HCT116 (cell line): ENCODE measurements at regions not wholly inside any gene's neighbourhood (a gene's known extent, or its start where the extent isn't known, plus 50 kb on each side); places are given as distances from the start of the nearest gene placed in this dataset.

ENCODE experiments used
- ATAC-seq: fragments of 200-7000 bp; cut with Tn5 transposase; 2 replicates; pipeline ENCODE4 v1.9.1; 2020; ENCODE audit warnings: mild to moderate bottlenecking, moderate library complexity
- BruUV-seq: library from RNA; stranded (reverse); fragments of 400-500 nt; replicated peaks from 2 replicates; lab custom pipeline; 2021; lab: Mats Ljungman, UMichigan
- CTCF ChIA-PET: fragments of 300-600 bp; sonication (Branson Sonifier 250); formaldehyde crosslinking; loops from one replicate; lab custom pipeline; 2021; ENCODE audit warnings: antibody characterized with exemption; lab: Charles Lee
- POLR2A ChIA-PET: fragments of 300-600, 350-600 bp; sonication (Branson Sonifier 250); formaldehyde crosslinking; loops from one replicate; lab custom pipeline; 2021; ENCODE audit warnings: antibody characterized with exemption; lab: Charles Lee
- RAD21 ChIA-PET, 2 experiments: fragments of 300-600 bp; sonication (Branson Sonifier 250); formaldehyde crosslinking; loops; one replicate each; lab custom pipeline; 2023; ENCODE audit warnings: low total read pairs in 2 of 2; ENCODE audit not compliant: uncharacterized antibody in 2 of 2, unreplicated experiment in 2 of 2, low non-redundant PET in 1 of 2; lab: Charles Lee
- DNase-seq: peaks from one replicate; pipeline ENCODE4 v3.0.0-alpha.2; 2010; ENCODE audit warnings: low read depth, low spot score
- H2AFZ ChIP-seq: fragments of 200-600 bp; shearing (Covaris generic), sonication (generic); 2 replicates; pipeline ENCODE4 v1.6.1; 2017; ENCODE audit warnings: low read depth, mixed run types, mixed read lengths, antibody characterized with exemption, low read length; ENCODE audit not compliant: poor library complexity, severe bottlenecking
- H3K27ac ChIP-seq: 2 replicates; pipeline ENCODE4 v1.5.1; 2012; ENCODE audit warnings: low read depth, low read length
- H3K27me3 ChIP-seq: fragments of 200-600 bp; sonication (generic); 2 replicates; pipeline ENCODE4 v1.6.1; 2016; ENCODE audit warnings: mixed run types, low read length, mixed read lengths; ENCODE audit not compliant: insufficient read depth
- H3K36me3 ChIP-seq, 2 experiments: fragments of 200-500 bp in 1 of 2; fragments of 200-600 bp in 1 of 2; sonication (Bioruptor generic) in 1 of 2; sonication (generic) in 1 of 2; 2 replicates each; pipeline versions ENCODE4 v1.5.1 to v1.6.1; 2014 to 2016; ENCODE audit warnings: low read length in 2 of 2, inconsistent platforms in 1 of 2, mixed read lengths in 1 of 2, mixed run types in 1 of 2; ENCODE audit not compliant: insufficient read depth in 2 of 2, control insufficient read depth in 1 of 2
- H3K4me1 ChIP-seq, 2 experiments: fragments of 200-600 bp in 1 of 2; sonication (generic) in 1 of 2; 2 replicates each; pipeline versions ENCODE4 v1.5.1 to v1.6.1; 2012 to 2017; ENCODE audit warnings: low read length in 2 of 2, inconsistent platforms in 1 of 2, mild to moderate bottlenecking in 1 of 2, mixed read lengths in 1 of 2, mixed run types in 1 of 2, moderate library complexity in 1 of 2; ENCODE audit not compliant: insufficient read depth in 2 of 2, control insufficient read depth in 1 of 2
- H3K4me2 ChIP-seq: fragments of 200-600 bp; sonication (generic); 2 replicates; pipeline ENCODE4 v1.6.1; 2017; ENCODE audit warnings: mixed run types, low read length, mixed read lengths
- H3K4me3 ChIP-seq, 2 experiments: fragments of 200-600 bp in 1 of 2; sonication (generic) in 1 of 2; replicated peaks in 1 of 2; 2 replicates each; pipeline ENCODE4 v1.5.1; 2011 to 2016; ENCODE audit warnings: low read length in 2 of 2, control low read depth in 1 of 2, low read depth in 1 of 2, mild to moderate bottlenecking in 1 of 2, mixed read lengths in 1 of 2, mixed run types in 1 of 2
- H3K79me2 ChIP-seq: fragments of 200-600 bp; sonication (generic); 2 replicates; pipeline ENCODE4 v1.6.1; 2017; ENCODE audit warnings: mild to moderate bottlenecking, mixed run types, low read length, moderate library complexity, mixed read lengths; ENCODE audit not compliant: insufficient read depth
- H3K9ac ChIP-seq: fragments of 200-600 bp; sonication (generic); 2 replicates; pipeline ENCODE4 v1.6.1; 2016; ENCODE audit warnings: low read length, mixed read lengths
- H3K9me2 ChIP-seq: fragments of 200-600 bp; sonication (generic), shearing (Covaris generic); 2 replicates; pipeline ENCODE4 v1.6.1; 2017; ENCODE audit warnings: mixed run types, mild to moderate bottlenecking, moderate library complexity; ENCODE audit not compliant: insufficient read depth
- H3K9me3 ChIP-seq, 2 experiments: fragments of 200-500 bp in 1 of 2; fragments of 200-600 bp in 1 of 2; sonication (Bioruptor generic) in 1 of 2; sonication (generic) in 1 of 2; 2 replicates each; pipeline ENCODE4 v1.6.1; 2014 to 2017; ENCODE audit warnings: low read length in 2 of 2, mixed read lengths in 2 of 2, inconsistent platforms in 1 of 2, low read depth in 1 of 2, mild to moderate bottlenecking in 1 of 2, mixed run types in 1 of 2, moderate library complexity in 1 of 2; ENCODE audit not compliant: control insufficient read depth in 1 of 2, insufficient read depth in 1 of 2
- H4K20me1 ChIP-seq: fragments of 200-600 bp; sonication (generic), shearing (Covaris generic); 2 replicates; pipeline ENCODE4 v1.6.1; 2017; ENCODE audit warnings: mixed run types, mild to moderate bottlenecking, moderate library complexity; ENCODE audit not compliant: insufficient read depth
- ATF3 ChIP-seq: IDR thresholded peaks from 2 replicates; pipeline ENCODE4 v1.6.1; 2012
- CBX3 ChIP-seq: IDR thresholded peaks from 2 replicates; pipeline ENCODE4 v1.6.1; 2012; ENCODE audit warnings: low read depth
- CEBPB ChIP-seq: IDR thresholded peaks from 2 replicates; pipeline ENCODE4 v1.6.1; 2012; ENCODE audit warnings: low read depth
- EGR1 ChIP-seq: IDR thresholded peaks from 2 replicates; pipeline ENCODE4 v1.6.1; 2012; ENCODE audit warnings: low read depth
- ELF1 ChIP-seq: IDR thresholded peaks from 2 replicates; pipeline ENCODE4 v1.6.1; 2012; ENCODE audit warnings: low read depth, borderline replicate concordance
- EZH2 ChIP-seq: fragments of 200-600 bp; sonication (generic); IDR thresholded peaks from 2 replicates; pipeline ENCODE4 v1.6.1; 2017; ENCODE audit warnings: antibody characterized with exemption, mixed run types
- EZH2phosphoT487 ChIP-seq: fragments of 200-600 bp; IDR thresholded peaks from 2 replicates; pipeline ENCODE4 v1.6.1; 2018; ENCODE audit warnings: antibody characterized with exemption, borderline replicate concordance
- JUND ChIP-seq: IDR thresholded peaks from 2 replicates; pipeline ENCODE4 v1.6.1; 2012
- MAX ChIP-seq: IDR thresholded peaks from 2 replicates; pipeline ENCODE4 v1.6.1; 2012
- POLR2A ChIP-seq: IDR thresholded peaks from 2 replicates; pipeline ENCODE4 v1.7.0; 2011; ENCODE audit warnings: borderline replicate concordance; ENCODE audit not compliant: insufficient read depth, insufficient read length; ENCODE audit errors: extremely low read depth
- POLR2AphosphoS5 ChIP-seq: IDR thresholded peaks from 2 replicates; pipeline ENCODE4 v1.6.1; 2011; ENCODE audit warnings: mild to moderate bottlenecking, low read depth, low read length, moderate library complexity
- RAD21 ChIP-seq: IDR thresholded peaks from 2 replicates; pipeline ENCODE4 v1.6.1; 2012; ENCODE audit warnings: low read depth, mild to moderate bottlenecking
- SIN3A ChIP-seq: IDR thresholded peaks from 2 replicates; pipeline ENCODE4 v1.6.1; 2012; ENCODE audit warnings: low read depth
- SP1 ChIP-seq: IDR thresholded peaks from 2 replicates; pipeline ENCODE4 v1.6.1; 2012; ENCODE audit warnings: low read depth
- SRF ChIP-seq: IDR thresholded peaks from 2 replicates; pipeline ENCODE4 v1.6.1; 2012; ENCODE audit warnings: low read depth
- TCF7L2 ChIP-seq: IDR thresholded peaks from 2 replicates; pipeline ENCODE4 v1.7.0; 2011; ENCODE audit warnings: borderline replicate concordance, inconsistent platforms; ENCODE audit not compliant: insufficient read depth, insufficient read length; ENCODE audit errors: extremely low read depth
- YY1 ChIP-seq: IDR thresholded peaks from 2 replicates; pipeline ENCODE4 v1.6.1; 2011; ENCODE audit warnings: low read length, low read depth, moderate library complexity, mild to moderate bottlenecking; ENCODE audit not compliant: insufficient replicate concordance; ENCODE audit errors: extremely low read depth
- ZFX ChIP-seq: fragments of 450-650 bp; IDR thresholded peaks from 2 replicates; pipeline ENCODE4 v1.6.1; 2017
- ZNF274 ChIP-seq: fragments of 200-500 bp; sonication (Bioruptor generic); IDR thresholded peaks from 2 replicates; pipeline ENCODE4 v1.6.1; 2014; ENCODE audit warnings: mild to moderate bottlenecking, low read depth, low read length, inconsistent platforms
- intact Hi-C: fragments of 100-400 bp; cut with micrococcal nuclease; formaldehyde crosslinking; loops from 2 replicates; pipeline ENCODE4 v1.10.0; 2022
- TF ChIP-seq, protein P1 (sequence below): IDR thresholded peaks from 2 replicates; pipeline ENCODE4 v1.6.1; 2011; ENCODE audit warnings: mild to moderate bottlenecking, low read length, moderate library complexity; ENCODE audit not compliant: insufficient replicate concordance; ENCODE audit errors: extremely low read depth

DNA sequence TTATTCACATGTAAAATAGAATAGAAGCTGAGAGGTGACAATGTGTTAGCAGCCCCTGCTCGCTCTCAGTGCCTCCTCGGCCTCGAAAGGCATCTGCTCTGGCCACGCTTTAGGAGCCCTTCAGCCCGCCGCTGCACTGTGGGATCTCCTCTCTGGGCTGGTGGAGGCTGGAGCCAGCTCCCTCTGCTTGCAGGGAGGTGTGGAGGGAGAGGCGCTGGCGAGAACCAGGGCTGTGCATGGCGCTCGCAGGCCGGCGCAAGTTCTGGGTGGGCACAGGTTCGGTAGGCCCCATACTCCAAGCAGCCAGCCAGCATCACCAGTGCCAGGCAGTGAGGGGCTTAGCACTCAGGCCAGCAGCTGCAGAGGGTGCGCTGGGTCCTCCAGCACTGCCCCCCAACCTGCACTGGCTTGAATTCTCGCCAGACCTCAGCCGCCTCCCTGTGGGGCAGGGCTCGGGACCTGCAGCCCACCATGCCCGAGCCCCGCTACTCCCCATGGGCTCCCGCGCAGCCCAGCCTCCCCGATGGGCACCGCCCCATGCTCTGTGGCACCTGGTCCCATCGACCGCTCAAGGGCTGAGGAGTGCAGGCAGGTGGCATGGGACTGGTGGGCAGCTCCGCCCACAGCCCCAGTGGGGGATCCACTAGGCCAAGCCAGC lies 1346.7 kb upstream of the IGFBP7 start:
- RAD21 ChIA-PET: no interaction called here
- intact Hi-C loops: no loop called here

More for the DNA sequence above, 1346.7 kb upstream of the IGFBP7 start:
- Histone ChIP-seq H3K27ac (no peak overlapping the region), H3K4me3 (no peak overlapping the region), H3K36me3 (no peaks in the 10 kb centered on the region), H2AFZ (no peak overlapping the region), H3K9ac (no peak overlapping the region), H3K9me2 (no peaks in the 10 kb centered on the region), H3K79me2 (no peaks in the 10 kb centered on the region), H3K27me3 (no peaks in the 10 kb centered on the region), H4K20me1 (no peaks in the 10 kb centered on the region), H3K4me1 (no peaks in the 10 kb centered on the region), H3K9me3 (peaks cover 0 to 10% of the 10 kb centered on the region in 2 experiments; a peak in 2 of 4 replicates), H3K4me2 (no peak overlapping the region)
- no peak for ATAC-seq
- ChIA-PET POLR2A (no interaction called here), CTCF (no interaction called here)
- DNase-seq: no peak
- BruUV-seq: no TSS peak
- no peak for TF ChIP-seq CBX3
- no peak for TF ChIP-seq ELF1
- no peak for TF ChIP-seq POLR2A
- no peak for TF ChIP-seq ZFX
- TF ChIP-seq CEBPB: no peak
- TF ChIP-seq ATF3: no peak
- TF ChIP-seq SRF: no peak
- no peak for TF ChIP-seq ZNF274
- no peak for TF ChIP-seq JUND
- no peak for TF ChIP-seq MAX
- no peak for TF ChIP-seq YY1
- TF ChIP-seq TCF7L2: no peak
- no peak for TF ChIP-seq EZH2phosphoT487
- TF ChIP-seq SIN3A: no peak
- TF ChIP-seq EGR1: no peak
- no peak for TF ChIP-seq SP1
- TF ChIP-seq EZH2: no peak
- TF ChIP-seq, protein P1, sequence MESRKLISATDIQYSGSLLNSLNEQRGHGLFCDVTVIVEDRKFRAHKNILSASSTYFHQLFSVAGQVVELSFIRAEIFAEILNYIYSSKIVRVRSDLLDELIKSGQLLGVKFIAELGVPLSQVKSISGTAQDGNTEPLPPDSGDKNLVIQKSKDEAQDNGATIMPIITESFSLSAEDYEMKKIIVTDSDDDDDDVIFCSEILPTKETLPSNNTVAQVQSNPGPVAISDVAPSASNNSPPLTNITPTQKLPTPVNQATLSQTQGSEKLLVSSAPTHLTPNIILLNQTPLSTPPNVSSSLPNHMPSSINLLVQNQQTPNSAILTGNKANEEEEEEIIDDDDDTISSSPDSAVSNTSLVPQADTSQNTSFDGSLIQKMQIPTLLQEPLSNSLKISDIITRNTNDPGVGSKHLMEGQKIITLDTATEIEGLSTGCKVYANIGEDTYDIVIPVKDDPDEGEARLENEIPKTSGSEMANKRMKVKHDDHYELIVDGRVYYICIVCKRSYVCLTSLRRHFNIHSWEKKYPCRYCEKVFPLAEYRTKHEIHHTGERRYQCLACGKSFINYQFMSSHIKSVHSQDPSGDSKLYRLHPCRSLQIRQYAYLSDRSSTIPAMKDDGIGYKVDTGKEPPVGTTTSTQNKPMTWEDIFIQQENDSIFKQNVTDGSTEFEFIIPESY: no peak
- no peak for TF ChIP-seq RAD21
- no peak for TF ChIP-seq POLR2AphosphoS5
